ENCODE measurements at regions not wholly inside any gene's neighbourhood (a gene's known extent, or its start where the extent isn't known, plus 50 kb on each side); places are given as distances from the start of the nearest gene placed in this dataset.

DNA sequence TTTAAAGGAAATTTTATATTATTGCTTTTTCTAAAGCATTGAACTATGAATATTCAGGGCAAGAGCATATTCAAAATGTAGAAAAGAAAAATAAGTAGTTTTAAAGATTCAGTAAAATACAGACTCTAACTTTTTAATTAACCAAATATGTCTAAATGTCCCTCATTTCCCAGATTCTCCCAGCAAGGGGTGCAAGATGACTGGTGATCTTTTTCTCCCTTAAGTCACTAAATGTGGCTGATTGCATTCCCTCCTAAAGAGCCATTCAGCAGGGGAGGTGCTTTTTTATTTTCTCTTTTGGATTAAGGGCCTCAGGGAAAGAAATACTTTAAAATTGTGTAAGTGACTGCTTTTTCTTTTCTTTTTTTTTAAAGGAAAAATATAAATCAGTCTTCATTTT, 406.9 kb downstream of the OXSM start:
- Histone ChIP-seq H3K9me1 (ENCODE audit: control insufficient read depth, extremely low read depth, insufficient read depth, low read length) (no peaks in the 10 kb centered on the region), H3K79me2 (ENCODE audit: control insufficient read depth, insufficient read depth, low read length) (no peaks in the 10 kb centered on the region), H3K9ac (ENCODE audit: control insufficient read depth, extremely low read depth, insufficient read depth, low read length) (no peak overlapping the region), H3K27ac (ENCODE audit: control insufficient read depth, insufficient read depth, low read length) (no peak overlapping the region), H3K4me2 (ENCODE audit: control insufficient read depth, extremely low read depth, insufficient read depth, low read depth, low read length) (no peak overlapping the region), H3K4me3 (ENCODE audit: control insufficient read depth in 2 of 3, extremely low read depth in 1 of 3, insufficient read depth in 2 of 3, low read depth in 1 of 3, low read length in 3 of 3) (no peak overlapping the region), H3K36me3 (ENCODE audit: control insufficient read depth in 2 of 2, extremely low read depth in 1 of 2, insufficient read depth in 2 of 2, low read length in 2 of 2) (no peaks in the 10 kb centered on the region), H3K27me3 (ENCODE audit: control insufficient read depth, extremely low read depth, insufficient read depth, low read length) (no peaks in the 10 kb centered on the region), H2AFZ (ENCODE audit: control insufficient read depth, low read length) (no peak overlapping the region), H3K9me3 (ENCODE audit: control insufficient read depth, low read depth, low read length) (no peaks in the 10 kb centered on the region), H4K20me1 (ENCODE audit: control insufficient read depth, extremely low read depth, insufficient read depth, low read length) (no peaks in the 10 kb centered on the region), H3K4me1 (ENCODE audit: control insufficient read depth, extremely low read depth, insufficient read depth, low read length) (no peaks in the 10 kb centered on the region)
- TF ChIP-seq, protein P1, sequence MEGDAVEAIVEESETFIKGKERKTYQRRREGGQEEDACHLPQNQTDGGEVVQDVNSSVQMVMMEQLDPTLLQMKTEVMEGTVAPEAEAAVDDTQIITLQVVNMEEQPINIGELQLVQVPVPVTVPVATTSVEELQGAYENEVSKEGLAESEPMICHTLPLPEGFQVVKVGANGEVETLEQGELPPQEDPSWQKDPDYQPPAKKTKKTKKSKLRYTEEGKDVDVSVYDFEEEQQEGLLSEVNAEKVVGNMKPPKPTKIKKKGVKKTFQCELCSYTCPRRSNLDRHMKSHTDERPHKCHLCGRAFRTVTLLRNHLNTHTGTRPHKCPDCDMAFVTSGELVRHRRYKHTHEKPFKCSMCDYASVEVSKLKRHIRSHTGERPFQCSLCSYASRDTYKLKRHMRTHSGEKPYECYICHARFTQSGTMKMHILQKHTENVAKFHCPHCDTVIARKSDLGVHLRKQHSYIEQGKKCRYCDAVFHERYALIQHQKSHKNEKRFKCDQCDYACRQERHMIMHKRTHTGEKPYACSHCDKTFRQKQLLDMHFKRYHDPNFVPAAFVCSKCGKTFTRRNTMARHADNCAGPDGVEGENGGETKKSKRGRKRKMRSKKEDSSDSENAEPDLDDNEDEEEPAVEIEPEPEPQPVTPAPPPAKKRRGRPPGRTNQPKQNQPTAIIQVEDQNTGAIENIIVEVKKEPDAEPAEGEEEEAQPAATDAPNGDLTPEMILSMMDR (optimal IDR thresholded peaks at IDR 0.05 in 1 of 3, IDR thresholded peaks at IDR 0.05 in 1 of 3, conservative IDR thresholded peaks at IDR 0.05 in 1 of 3; ENCODE audit: extremely low read depth in 1 of 3, insufficient read depth in 2 of 3, low read length in 3 of 3): no peak
- no peak for TF ChIP-seq EZH2 (IDR thresholded peaks at IDR 0.05; ENCODE audit: low read length)
- no peak for DNase-seq (ENCODE audit: low read depth, low spot score)
- dilution Hi-C loops (cut with MboI; ENCODE audit: extremely low pct_ligation_motif_present, low sequenced_read_pairs): no loop called here
- FAIRE-seq: no peak

DNA sequence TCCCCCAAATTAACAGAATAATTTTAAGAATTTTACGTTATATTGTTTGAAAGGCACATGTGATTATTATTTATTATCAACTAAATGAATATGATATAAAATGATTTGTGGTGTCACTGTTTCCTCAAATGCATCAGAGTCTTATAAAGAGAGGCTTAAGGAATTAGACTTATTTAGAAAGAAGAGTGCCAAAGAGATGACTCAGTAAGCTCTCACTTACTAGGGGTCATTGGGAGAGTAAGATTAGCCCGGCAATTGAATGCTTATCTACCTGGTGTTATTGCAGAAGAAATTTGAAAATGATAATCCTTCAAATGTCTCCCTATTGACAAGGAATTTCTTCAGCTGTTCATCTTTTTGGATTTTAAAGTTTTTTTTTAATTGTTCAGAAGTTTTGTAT, 408.7 kb downstream of the OXSM start:
- TF ChIP-seq EZH2 (IDR thresholded peaks at IDR 0.05; ENCODE audit: low read length): no peak
- TF ChIP-seq, protein P1 (optimal IDR thresholded peaks at IDR 0.05 in 1 of 3, IDR thresholded peaks at IDR 0.05 in 1 of 3, conservative IDR thresholded peaks at IDR 0.05 in 1 of 3; ENCODE audit: extremely low read depth in 1 of 3, insufficient read depth in 2 of 3, low read length in 3 of 3): no peak
- Histone ChIP-seq H4K20me1 (ENCODE audit: control insufficient read depth, extremely low read depth, insufficient read depth, low read length) (no peaks in the 10 kb centered on the region), H3K27ac (ENCODE audit: control insufficient read depth, insufficient read depth, low read length) (no peak overlapping the region), H3K4me1 (ENCODE audit: control insufficient read depth, extremely low read depth, insufficient read depth, low read length) (no peaks in the 10 kb centered on the region), H3K9ac (ENCODE audit: control insufficient read depth, extremely low read depth, insufficient read depth, low read length) (no peak overlapping the region), H3K27me3 (ENCODE audit: control insufficient read depth, extremely low read depth, insufficient read depth, low read length) (no peaks in the 10 kb centered on the region), H3K4me3 (ENCODE audit: control insufficient read depth in 2 of 3, extremely low read depth in 1 of 3, insufficient read depth in 2 of 3, low read depth in 1 of 3, low read length in 3 of 3) (no peak overlapping the region), H3K36me3 (ENCODE audit: control insufficient read depth in 2 of 2, extremely low read depth in 1 of 2, insufficient read depth in 2 of 2, low read length in 2 of 2) (no peaks in the 10 kb centered on the region), H3K9me3 (ENCODE audit: control insufficient read depth, low read depth, low read length) (no peaks in the 10 kb centered on the region), H3K4me2 (ENCODE audit: control insufficient read depth, extremely low read depth, insufficient read depth, low read depth, low read length) (no peak overlapping the region), H3K79me2 (ENCODE audit: control insufficient read depth, insufficient read depth, low read length) (no peaks in the 10 kb centered on the region), H2AFZ (ENCODE audit: control insufficient read depth, low read length) (no peak overlapping the region), H3K9me1 (ENCODE audit: control insufficient read depth, extremely low read depth, insufficient read depth, low read length) (no peaks in the 10 kb centered on the region)
- dilution Hi-C loops (cut with MboI; ENCODE audit: extremely low pct_ligation_motif_present, low sequenced_read_pairs): no loop called here
- DNase-seq (ENCODE audit: low read depth, low spot score) (no peak), FAIRE-seq (no peak)

Data from keratinocyte (primary cell).